LNCAP (cell line): ENCODE measurements at regions not wholly inside any gene's neighbourhood (a gene's known extent, or its start where the extent isn't known, plus 50 kb on each side); places are given as distances from the start of the nearest gene placed in this dataset.

ENCODE experiments used
- CTCF ChIP-seq: fragments of 450-650 bp; IDR thresholded peaks from 2 replicates; pipeline ENCODE4 v1.5.1; 2017; ENCODE audit warnings: mild to moderate bottlenecking

DNA sequence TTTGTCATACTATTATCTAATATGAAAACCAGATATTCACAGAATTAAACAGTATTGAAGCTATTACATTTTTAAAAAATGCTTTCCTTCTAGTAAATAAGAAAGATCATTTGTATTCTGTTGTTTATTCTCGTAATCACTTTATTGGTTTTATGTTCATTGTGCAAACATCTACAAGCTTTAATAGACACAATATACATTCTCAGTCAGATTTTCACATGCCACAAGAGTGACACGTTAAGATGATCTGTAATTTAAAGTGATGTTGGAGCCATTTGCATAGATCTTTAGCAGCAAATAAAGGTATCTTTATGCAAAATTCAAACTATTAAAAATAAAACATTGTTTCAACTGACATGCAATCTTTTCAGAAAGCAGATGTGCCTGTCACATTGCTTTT is 469.9 kb downstream of the PCDH11X start:
- TF ChIP-seq CTCF = no peak

- TF ChIP-seq CTCF = no peak
Measured at GRCh38 chrX:92260102-92260501, 480.9 kb downstream of the PCDH11X start.

GRCh38 chrX:92270936-92271855 is 492.0 kb downstream of the PCDH11X start:
- TF ChIP-seq CTCF = no peak

- TF ChIP-seq CTCF = no peak
Measured at GRCh38 chrX:92283308-92283707, 504.1 kb downstream of the PCDH11X start.

GRCh38 chrX:92351511-92351910 is 572.3 kb downstream of the PCDH11X start:
- no peak for TF ChIP-seq CTCF
